Suppressor macrophage treated with lipopolysaccharide for 1 hour (primary cell): ENCODE measurements at regions not wholly inside any gene's neighbourhood (a gene's known extent, or its start where the extent isn't known, plus 50 kb on each side); places are given as distances from the start of the nearest gene placed in this dataset.

Experiments used
- DNase-seq, 3 donors: peaks; one replicate each; pipeline ENCODE4 v3.0.0-alpha.2; 2020 to 2022

DNA sequence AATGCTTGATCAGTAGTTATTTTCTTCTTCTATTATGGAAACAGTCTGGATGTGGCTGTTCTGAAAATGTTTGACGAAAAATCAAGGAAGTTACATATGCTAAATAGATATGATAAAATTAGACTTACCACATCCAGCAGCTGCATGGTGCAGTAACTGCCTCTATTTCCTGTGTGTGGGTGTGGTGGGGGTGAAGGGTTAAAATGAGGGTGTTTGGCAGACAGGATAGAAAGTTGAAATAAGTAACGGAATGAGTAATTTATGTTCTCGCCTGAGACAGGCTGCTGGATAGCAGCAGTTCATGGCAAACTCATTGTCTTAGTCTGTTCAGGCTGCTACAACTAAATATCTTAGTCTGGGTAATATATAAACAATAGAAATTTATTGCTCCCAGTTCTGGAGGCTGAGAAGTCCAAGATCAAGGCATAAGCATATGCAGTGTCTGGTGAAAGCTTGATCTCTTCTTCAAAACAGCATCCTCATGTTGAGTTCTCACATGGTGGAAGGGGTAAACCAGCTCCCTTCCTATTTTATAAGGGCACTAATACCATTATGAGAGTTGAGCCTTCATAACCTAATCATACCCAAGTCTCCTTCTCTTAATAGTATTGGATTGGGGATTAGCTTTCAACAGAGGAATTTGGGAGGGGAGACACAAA lies 1248.9 kb downstream of the SLITRK5 start:
- peak; percentile 12 to 43 (median 26) for DNase-seq

DNA sequence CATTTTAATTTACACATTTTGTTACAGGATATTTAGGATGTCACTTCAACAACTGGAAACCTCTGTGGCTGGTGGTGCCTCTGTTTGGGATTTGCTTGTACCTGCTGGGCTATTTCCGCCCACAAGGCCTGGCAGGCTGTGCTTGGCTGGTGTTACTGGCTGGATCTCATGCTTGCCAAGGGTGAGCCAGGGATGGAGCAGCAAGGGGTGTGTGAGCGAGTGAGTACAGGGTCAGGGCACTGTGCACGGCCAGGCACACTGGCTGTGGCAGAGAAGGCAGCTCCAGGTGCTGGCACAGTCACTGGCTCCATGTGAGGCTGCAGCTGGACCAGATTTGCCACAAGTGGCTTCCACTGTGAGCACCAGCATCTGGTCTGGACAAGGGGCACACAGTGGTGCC lies 1254.8 kb downstream of the SLITRK5 start:
- DNase-seq, result no peak

DNA sequence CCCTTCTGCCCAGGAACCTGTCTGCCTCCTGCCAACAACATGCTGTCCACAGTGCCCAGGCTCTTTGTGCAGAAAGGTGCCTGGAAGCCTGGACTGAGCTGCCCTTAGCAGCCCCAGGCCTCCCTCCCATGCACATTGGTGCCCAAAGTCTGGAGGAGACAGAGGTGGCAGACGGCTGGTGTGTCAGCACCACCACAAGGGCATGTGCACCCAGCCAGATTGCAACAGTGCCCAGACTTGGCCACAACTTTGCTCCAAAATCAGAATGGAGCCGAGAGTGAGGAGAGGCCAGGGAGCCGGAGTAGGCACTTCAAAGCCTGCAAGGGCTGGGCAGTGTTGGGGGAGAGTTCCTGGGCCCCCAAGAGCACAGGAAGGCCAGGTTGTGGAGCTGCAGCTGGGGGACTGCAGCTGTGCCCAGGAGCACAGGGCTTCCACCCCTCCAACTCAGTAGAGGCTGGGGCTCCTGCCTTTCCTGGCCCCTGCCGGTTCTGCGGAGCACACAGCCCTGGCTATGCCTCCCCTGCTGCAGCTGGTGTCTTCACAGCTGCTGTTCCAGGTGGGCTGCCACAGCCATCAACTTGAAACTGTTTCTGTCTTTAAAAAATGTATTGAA lies 1255.8 kb downstream of the SLITRK5 start:
- DNase-seq, result no peak

DNA sequence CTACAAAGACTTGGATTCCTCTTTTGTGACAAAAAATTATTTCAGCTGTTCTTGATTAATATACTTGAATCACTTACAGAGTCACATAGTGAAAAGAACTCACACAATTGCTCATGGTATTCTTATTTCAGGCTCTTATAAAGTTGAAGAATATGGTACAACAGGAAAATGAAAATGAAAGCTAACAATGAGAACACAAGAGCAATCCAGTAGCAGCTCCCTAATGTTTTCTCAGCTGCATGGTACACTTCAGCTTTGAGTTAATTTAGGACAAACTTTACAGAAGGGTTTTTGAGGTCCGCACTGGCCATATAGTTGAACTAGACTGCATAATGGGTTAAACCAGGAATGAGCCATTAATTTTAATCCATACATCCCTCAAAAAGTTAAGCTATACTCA lies 1261.8 kb downstream of the SLITRK5 start:
- DNase-seq, result no peak

DNA sequence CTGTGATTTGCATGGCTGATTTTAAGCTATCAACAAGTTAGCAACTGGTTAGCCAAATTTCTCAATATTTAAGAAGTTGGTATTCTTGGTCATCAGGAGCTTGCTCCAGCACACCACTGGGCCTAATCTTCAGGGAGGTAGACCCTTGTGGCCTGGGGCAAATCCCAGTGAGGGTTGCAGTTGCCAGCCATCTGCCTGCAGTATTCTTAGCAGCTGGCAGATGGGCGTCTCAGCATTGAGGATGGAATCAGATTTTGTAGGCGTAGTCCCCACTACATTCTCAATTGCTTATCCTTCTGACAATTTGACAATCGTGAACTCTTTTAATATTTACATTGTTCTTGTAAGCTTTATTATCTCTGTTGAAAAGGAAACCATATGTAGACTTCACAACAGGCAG lies 1266.2 kb downstream of the SLITRK5 start:
- DNase-seq, result no peak

DNA sequence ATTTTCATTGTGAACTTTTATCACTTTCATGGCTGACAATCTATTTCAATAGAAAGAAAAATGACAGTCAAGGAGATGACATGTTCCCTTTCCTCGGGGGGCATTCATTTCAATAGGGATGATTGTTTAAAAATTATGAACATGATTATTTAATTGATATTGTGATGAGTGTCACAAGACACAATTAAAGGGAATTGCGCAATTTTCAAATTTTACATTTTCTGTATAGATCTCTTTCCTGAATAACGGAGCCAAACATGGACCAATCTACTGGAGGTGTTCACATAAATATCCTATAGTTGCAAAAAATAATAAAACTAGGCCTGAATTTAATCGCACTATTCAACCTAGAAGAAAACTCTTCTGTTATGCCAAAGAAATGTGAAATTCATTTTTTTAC lies 1274.6 kb downstream of the SLITRK5 start:
- DNase-seq, result no peak

DNA sequence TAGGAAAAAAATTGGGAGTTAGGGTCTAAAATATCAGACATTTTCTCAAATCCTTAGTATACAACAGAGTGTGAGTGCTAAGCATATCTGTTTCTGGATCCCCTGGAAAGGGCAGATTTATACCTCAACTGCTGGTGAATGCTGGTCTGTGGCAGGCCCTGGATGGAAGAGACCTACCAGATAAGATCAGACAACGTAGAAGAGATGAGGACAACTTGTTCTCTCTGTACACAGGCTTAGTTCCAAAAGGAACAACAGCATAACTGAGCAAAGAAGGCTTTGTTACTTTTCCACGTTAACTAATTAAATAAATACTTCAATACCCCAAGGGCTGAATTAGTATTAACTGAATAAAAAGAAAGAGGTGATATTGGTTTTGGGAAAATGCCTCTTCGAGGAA lies 1277.3 kb downstream of the SLITRK5 start:
- no peak for DNase-seq

DNA sequence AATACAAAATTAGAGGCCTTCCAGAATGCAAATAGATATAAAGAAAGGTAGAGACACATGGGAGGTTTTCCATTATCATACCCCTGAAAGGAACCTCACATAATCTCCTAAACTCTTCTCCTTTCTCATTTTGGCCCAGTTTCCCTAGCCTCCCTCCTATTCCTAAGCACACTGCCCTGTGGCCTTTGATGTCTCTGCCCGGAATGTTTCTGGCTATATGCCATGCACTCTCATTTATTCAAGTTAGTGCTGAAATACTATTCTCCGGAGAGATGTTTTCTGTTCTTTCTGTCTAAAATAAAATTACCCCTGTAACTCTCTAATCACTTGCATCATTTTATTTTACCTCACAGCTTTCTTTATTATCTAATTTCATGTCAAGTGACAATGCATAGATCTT lies 1287.7 kb downstream of the SLITRK5 start:
- DNase-seq, result no peak

DNA sequence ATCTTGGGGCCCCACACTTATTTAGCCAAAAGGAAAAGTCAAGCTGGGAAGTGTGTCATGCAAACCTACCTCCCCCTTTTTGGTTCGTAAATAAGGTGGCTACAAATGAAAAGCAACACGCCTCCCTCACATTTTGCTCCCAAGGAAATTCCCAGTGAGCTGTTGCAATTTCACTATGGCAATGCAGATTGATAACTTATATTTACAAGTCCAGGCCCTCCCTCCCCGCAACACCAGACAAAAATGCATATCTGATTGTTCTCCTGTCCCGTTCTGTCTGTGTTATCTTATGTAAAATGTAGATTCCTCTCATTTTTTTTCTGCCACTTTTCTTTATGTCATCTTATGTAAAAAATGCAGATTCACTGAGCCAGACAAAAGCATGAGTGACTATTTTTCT lies 1305.3 kb downstream of the SLITRK5 start:
- no peak for DNase-seq

DNA sequence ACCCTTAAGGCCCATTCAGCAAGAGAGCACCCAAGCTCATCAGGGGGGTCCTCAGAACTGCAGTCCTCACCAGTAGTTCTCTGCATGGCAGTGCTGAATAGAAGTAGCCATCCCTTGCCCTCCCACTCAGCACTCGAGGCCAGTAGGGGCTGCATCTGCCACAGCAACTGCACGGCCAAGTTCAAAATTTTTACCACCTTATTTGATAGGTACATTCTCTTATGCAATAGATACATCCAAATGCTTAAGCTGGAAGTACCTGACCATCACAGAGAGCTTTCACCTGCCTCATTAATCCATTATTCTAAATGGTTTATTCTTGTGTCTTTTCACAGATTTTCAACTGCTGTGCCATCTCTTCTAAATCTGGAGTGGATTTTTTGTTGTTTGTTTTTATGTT lies 1307.4 kb downstream of the SLITRK5 start:
- no peak for DNase-seq

DNA sequence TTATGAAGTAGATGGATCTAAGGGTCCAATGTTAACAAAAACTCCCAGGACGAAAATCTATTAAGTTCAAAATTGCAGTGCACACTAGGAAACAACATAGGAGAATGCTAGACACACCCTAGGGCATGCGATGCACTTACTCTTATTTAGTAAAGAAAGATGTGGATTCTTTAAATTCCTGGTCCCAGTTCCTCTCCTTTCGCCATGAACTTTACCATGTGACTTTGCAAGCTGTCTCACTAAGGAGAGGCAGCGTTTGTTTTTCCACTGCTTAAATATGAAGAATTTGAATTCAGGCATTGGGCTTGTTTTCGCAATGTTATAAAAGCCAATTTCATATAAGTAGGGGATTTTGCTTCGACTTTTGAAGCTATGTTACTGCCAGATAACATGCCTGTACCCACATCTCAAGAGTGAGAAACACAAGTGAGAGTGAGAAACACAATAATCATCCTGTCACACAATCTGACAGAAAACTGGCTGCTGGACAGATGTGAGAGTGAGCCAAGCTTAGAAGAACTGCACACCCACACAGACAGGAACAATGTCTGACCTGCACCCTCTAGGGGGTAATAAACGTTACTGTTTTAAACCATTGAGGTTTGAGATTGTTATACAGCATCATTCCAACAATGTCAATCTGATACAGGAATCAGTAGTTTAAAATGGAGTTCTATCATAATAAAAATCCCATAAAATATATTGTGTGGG lies 1308.4 kb downstream of the SLITRK5 start:
- DNase-seq, result peak in 2 of 3 donors; percentile 8 to 10

DNA sequence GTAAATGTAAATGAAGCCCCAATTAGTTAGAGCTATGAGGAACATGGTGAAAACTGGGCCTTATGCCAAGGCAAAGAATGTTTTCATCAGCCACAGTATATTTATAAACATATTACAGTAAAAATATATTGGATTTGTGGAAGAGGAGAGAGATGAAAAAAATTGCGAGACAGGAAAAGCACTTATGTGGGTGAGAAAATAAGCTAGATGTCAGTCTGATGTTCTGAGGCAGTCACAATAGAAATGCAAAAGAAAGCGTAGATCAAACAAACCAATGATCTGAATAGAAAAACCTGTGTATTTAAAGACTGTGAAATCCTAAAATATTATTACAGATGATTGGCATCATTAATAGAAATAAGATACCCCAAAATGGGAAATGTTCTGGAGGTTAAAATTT lies 1332.5 kb downstream of the SLITRK5 start:
- no peak for DNase-seq

DNA sequence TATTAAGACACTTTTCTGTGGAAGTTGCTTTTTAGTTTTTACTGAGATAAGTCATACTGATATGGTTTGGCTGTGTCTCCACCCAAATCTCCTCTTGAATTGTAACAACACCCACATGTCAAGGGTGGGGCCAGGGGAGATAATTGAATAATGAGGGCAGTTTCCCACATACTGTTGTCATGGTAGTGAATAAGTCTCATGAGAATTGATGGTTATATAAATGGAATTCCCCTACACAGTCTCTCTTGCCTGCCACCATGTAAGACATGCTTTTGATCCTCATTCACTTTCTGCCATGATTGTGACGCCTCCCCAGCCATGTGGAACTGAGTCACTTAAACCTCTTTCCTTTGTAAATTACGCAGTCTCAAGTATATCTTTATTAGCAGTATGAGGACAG lies 1340.4 kb downstream of the SLITRK5 start:
- DNase-seq, result no peak

DNA sequence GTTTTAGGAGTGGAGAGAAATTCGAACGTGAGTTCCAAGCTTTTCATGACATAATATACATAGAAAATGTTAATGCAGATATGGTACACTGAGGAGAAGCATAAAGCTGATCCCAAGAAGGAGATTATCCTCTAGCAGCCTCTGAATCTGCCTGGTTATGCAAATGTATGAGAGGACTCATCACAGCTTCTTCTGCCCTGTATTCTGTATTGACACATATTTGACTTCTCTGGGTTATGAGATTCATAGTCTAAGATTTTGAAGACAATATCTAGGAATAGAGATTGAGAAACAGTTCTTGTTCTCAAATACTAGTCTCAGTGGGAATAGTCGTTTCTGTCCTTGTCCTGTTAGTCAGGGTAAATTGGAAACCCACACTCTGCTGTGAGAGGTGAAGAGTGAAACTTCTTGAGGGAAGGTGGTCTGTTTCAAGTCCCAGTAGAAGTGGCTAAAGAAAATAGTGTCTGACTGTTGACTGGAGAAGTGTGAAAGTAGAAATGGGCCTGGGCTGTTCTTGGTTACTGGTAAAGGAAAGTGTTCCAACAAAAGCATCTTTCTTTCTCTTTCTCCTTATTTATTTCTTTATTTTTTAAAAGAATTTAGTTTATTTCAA lies 1356.6 kb downstream of the SLITRK5 start:
- no peak for DNase-seq

DNA sequence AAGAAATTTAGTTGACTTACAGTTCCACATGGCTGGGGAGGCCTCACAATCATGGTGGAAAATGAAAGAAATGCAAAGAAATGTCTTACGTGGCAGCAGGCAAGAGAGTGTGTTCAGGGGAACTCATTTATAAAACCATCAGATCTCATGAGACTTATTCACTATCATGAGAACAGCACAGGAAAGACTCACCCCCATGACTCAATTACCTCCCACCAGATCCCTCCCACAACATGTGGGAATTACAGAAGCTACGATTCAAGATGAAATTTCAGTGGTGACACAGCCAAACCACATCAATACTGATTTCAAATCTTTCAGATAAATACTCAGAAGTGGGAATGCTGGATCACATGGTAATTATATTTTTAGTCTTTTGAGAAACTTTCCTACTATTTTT lies 1357.9 kb downstream of the SLITRK5 start:
- DNase-seq, result peak; percentile 21 to 33 (median 29)

DNA sequence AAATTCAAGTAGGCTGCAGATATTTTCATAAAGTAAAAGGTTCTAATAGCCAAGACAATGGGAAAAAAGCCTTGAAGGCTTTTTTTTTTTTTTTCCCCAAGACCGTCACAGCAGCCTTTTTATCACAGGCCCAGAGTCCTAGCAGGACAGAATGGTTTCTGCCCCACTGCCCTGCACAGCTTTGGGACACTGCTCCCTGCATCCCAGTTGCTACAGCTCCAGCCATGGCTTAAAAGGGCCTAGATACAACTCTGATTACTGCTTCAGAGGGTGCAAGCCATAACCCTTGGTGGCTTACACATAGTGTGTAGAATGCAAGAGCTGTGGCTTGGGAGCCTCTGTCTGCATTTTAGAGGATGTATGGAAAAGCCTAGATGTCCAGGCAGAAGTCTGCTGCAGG lies 1362.8 kb downstream of the SLITRK5 start:
- no peak for DNase-seq

DNA sequence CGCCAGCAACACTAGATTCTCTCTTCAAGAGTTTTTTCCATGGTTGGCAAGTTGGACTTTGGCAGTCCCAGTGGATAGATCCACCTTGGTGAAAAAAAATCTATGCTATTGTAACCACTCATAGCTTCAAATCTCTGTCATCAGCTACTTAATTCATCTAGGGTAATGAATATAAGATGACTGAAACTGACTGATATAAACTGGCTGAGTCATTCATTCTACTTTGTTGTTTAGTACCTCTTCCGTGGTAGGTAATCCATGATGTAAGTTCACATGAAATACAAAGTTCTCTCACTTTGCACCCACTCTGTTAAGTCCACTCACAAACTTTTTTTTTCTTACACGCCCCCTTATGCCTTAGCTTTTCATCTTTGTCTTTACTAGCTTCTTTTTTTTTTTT lies 1381.5 kb downstream of the SLITRK5 start:
- DNase-seq, result no peak

DNA sequence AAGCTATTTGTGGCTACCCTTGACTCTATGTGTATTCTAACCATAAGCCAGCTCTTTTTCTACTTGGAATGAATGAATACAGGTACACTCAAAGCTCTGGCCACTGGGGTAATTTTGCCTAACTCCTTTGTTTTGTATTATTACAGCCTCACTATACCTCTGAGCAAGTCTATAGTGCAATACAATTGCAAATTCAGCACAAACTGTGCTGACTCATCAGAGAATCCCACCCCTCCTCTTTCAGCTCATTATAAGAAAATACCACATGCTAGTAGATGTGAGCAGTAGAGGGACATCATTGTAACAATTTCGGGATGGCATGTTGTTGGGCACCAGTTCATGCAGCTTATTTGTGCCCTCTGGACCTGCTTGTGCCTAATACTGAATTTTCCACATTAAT lies 1382.2 kb downstream of the SLITRK5 start:
- no peak for DNase-seq

DNA sequence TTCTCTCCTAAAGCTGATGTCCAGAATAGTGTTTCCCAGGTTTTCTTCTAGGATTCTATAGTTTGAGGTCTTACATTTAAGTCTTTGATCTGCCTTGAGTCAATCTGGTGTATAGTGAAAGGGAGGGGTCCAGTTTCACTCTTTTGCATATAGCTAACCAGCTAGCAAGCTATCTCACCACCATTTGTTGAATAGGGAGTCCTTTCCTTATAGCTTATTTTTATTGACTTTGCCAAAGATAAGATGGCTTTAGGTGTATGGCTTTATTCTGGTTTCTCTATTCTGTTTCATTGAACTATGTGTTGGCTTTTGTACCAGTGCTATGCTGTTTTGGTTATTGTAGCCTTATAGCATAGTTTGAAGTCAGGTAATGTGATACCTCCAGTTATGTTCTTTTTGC lies 1386.1 kb downstream of the SLITRK5 start:
- DNase-seq, result no peak

DNA sequence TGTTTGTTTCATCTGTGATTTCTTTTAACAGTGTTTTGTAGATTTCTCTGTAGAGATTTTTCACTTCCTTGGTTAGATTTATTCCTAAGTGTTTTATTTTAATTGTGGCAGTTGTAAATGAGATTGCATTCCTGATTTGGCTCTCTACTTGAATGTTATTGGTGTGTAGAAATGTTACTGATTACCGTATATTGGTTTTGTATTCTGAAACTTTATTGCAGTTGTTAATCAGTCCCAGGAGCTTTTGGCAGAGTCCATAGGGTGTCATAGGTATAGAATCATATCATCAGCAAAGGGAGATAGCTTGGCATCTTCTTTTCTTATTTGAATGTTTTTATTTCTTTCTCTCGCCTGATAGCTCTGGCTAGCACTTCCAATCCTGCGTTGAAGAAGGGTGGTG lies 1386.7 kb downstream of the SLITRK5 start:
- no peak for DNase-seq

DNA sequence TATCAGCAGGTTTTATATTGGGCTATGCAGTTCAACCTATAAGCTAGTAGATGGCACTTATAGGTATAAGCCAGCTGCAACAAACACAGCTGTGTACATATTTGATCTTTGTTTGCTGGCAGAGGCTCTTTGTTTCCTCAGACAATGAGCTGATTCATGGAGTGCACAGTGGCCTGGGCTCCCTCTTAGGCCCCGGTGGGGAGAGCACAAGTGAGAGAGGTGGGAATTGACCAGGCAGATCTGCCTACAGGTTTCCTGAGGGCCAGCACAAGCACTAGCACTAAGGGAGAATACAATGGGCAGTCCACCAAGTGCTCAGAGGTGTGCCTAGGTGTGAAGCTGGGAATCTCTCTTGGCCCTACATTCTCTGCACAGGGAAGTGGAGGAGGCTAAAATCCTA lies 1390.7 kb downstream of the SLITRK5 start:
- DNase-seq, result no peak

DNA sequence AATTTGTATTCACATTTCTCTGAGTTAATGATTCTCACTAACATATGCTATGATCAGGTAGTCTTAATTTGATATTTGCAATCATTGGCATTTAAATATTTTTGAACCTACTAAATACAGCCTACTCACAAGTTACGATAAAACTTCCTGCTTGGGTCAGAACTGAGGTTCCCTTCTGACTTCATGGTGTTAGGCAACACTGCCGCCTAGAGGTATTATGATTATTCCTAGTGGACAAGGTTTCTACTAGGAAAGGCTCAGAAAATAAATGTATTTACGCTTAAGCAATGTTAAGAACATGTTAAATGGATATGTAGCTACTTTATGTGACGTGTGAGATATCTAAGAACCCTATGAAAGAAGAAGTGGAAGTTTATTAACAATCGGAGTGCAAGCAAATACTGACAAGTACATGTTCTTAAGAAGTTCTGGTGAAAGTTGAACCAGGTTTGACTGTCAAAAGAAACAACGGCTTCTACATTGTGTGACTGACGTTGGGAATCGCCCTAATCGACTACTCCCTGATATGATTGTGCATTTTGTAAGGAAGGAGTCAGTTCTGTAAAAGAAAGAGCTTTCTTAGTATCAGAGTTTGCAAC lies 1395.8 kb downstream of the SLITRK5 start:
- peak; percentile 65 to 76 (median 73) for DNase-seq

DNA sequence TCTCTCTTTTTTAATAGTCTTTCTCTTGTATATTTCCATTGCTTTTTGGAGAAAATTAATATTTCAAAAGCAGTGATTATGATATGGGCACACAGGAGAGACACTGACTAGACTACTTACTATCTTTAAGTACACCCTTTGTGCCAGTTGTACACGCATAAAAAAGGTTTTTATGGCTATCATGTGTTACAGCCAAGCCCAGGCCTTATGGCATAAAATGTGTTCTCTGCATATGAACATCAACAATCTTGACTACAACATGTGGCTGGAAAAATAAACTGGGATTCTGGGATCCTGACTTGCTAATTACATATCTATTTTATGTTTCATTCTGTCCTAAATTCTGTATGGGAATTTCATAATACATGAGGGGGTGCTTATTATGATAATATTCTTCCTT lies 1401.8 kb downstream of the SLITRK5 start:
- no peak for DNase-seq

DNA sequence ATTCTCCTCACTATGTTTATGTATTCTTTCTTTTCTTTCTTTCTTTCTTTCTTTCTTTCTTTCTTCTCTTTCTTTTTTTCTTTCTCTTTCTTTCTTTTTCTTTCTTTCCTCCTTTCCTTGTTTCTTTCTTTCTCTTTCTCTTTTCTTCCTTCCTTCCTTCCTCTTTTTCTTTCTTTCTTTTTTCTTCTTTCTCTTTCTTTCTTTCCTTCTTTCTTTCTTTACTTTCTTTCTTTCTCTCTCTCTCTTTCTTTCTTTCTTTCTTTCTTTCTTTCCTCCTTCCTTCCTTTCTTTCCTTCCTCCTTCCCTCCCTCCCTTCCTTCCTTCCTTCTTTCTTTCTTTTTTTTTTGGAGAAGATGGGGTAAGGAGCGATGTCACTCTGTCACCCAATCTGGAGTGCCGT lies 1405.5 kb downstream of the SLITRK5 start:
- DNase-seq, result no peak
